HK-2 (cell line): ENCODE measurements at regions not wholly inside any gene's neighbourhood (a gene's known extent, or its start where the extent isn't known, plus 50 kb on each side); places are given as distances from the start of the nearest gene placed in this dataset.

ENCODE experiments used
- DNase-seq: peaks from one replicate; pipeline ENCODE4 v3.0.0-alpha.2; 2018; ENCODE audit not compliant: unreplicated experiment

- no peak for DNase-seq
These were observed 215.5 kb downstream of the BUD13 start for GRCh38 chr11:116557282-116557681.

GRCh38 chr11:116556483-116556882 lies 216.3 kb downstream of the BUD13 start:
- DNase-seq = no peak

- DNase-seq = no peak
These were observed 219.3 kb downstream of the BUD13 start for GRCh38 chr11:116553482-116553881.

- DNase-seq = no peak
These were observed 221.2 kb downstream of the BUD13 start for GRCh38 chr11:116551576-116551975.

- no peak for DNase-seq
These were observed 224.5 kb downstream of the BUD13 start for GRCh38 chr11:116548256-116548655.

GRCh38 chr11:116547571-116547970 lies 225.2 kb downstream of the BUD13 start:
- DNase-seq = no peak

- DNase-seq = no peak
These were observed 226.9 kb downstream of the BUD13 start for GRCh38 chr11:116545912-116546311.

GRCh38 chr11:116544721-116545120 lies 228.1 kb downstream of the BUD13 start:
- DNase-seq = no peak

- DNase-seq = no peak
These were observed 228.8 kb downstream of the BUD13 start for GRCh38 chr11:116543911-116544475.

- no peak for DNase-seq
These were observed 229.7 kb downstream of the BUD13 start for GRCh38 chr11:116543099-116543498.

GRCh38 chr11:116542406-116542805 lies 230.4 kb downstream of the BUD13 start:
- DNase-seq = no peak

GRCh38 chr11:116541460-116541859 lies 231.3 kb downstream of the BUD13 start:
- DNase-seq = no peak

- no peak for DNase-seq
These were observed 232.0 kb downstream of the BUD13 start for GRCh38 chr11:116540645-116541304.

GRCh38 chr11:116539836-116540418 lies 232.9 kb downstream of the BUD13 start:
- no peak for DNase-seq

- DNase-seq = no peak
These were observed 233.6 kb downstream of the BUD13 start for GRCh38 chr11:116539211-116539610.

GRCh38 chr11:116538677-116539076 lies 234.1 kb downstream of the BUD13 start:
- DNase-seq = no peak

GRCh38 chr11:116537709-116538108 lies 235.1 kb downstream of the BUD13 start:
- DNase-seq = no peak

GRCh38 chr11:116537121-116537520 lies 235.7 kb downstream of the BUD13 start:
- no peak for DNase-seq

GRCh38 chr11:116536416-116536815 lies 236.4 kb downstream of the BUD13 start:
- no peak for DNase-seq

- no peak for DNase-seq
These were observed 236.8 kb downstream of the BUD13 start for GRCh38 chr11:116535994-116536393.

- no peak for DNase-seq
These were observed 237.7 kb downstream of the BUD13 start for GRCh38 chr11:116535120-116535519.

GRCh38 chr11:116534270-116534975 lies 238.4 kb downstream of the BUD13 start:
- no peak for DNase-seq
